HepG2 (cell line): ENCODE measurements at regions not wholly inside any gene's neighbourhood (a gene's known extent, or its start where the extent isn't known, plus 50 kb on each side); places are given as distances from the start of the nearest gene placed in this dataset.
"Not testable (repeated sequence)": the region's sequence is repeated elsewhere in the genome, so short reads cannot be mapped to it uniquely, and the experiment has no call there.

Source experiments
- ATAC-seq: fragments of 200-7000 bp; cut with Tn5 transposase; 3 replicates; pipeline ENCODE4 v1.9.1; 2020; ENCODE audit warnings: mild to moderate bottlenecking, moderate library complexity
- BruUV-seq: library from RNA; stranded (reverse); fragments of 400-500 nt; replicated peaks from 2 replicates; lab custom pipeline; 2021; lab: Mats Ljungman, UMichigan
- CTCF ChIA-PET: fragments of 300-600 bp; formaldehyde crosslinking; extraction: SDS; loops from one replicate; lab custom pipeline; 2021; ENCODE audit warnings: low total read pairs, inconsistent platforms, low intra/inter-chr PET ratio; lab: Yijun Ruan, JAX
- POLR2A ChIA-PET: fragments of 350-600 bp; sonication (Branson Sonifier 250); formaldehyde crosslinking; loops from one replicate; lab custom pipeline; 2020; ENCODE audit warnings: antibody characterized with exemption, inconsistent platforms; lab: Yijun Ruan, JAX
- DNase-seq: peaks from one replicate; pipeline ENCODE4 v3.0.0-alpha.2; 2015; ENCODE audit warnings: low spot score
- FAIRE-seq: peaks from 3 replicates; lab custom pipeline; 2011; peaks lifted over from hg19 to GRCh38; lab: Jason Lieb, UNC
- H2AFZ ChIP-seq: one replicate; pipeline ENCODE4 v1.6.1; 2011; ENCODE audit warnings: low read length, inconsistent platforms
- H3K27ac ChIP-seq: fragments of 300-600 bp; 3 replicates; pipeline ENCODE4 v1.8.0; 2011; ENCODE audit warnings: mixed run types, mild to moderate bottlenecking, mixed read lengths, low read length, inconsistent platforms; ENCODE audit not compliant: insufficient read depth; ENCODE audit errors: extremely low read length
- H3K27me3 ChIP-seq, 2 experiments: fragments of 200-600 bp in 1 of 2; 2 replicates in 1 of 2; 3 replicates in 1 of 2; pipeline versions ENCODE4 v1.6.0 to v1.8.0; 2011; ENCODE audit warnings: low read length in 2 of 2, mild to moderate bottlenecking in 2 of 2, moderate library complexity in 2 of 2, inconsistent platforms in 1 of 2; ENCODE audit not compliant: insufficient read depth in 2 of 2, control insufficient read depth in 1 of 2
- H3K36me3 ChIP-seq, 2 experiments: fragments of 200-600 bp in 1 of 2; replicated peaks in 1 of 2; 2 replicates in 1 of 2; 3 replicates in 1 of 2; pipeline versions ENCODE4 v1.5.1 to v1.8.0; 2011; ENCODE audit warnings: low read length in 2 of 2, inconsistent platforms in 1 of 2; ENCODE audit not compliant: insufficient read depth in 2 of 2, control insufficient read depth in 1 of 2
- H3K4me1 ChIP-seq: 2 replicates; pipeline ENCODE4 v1.5.1; 2012; ENCODE audit warnings: low read length, inconsistent platforms; ENCODE audit not compliant: insufficient read depth
- H3K4me2 ChIP-seq: 2 replicates; pipeline ENCODE4 v1.6.0; 2011; ENCODE audit warnings: low read depth, low read length, inconsistent platforms
- H3K4me3 ChIP-seq, 3 experiments: fragments of 200-600 bp in 1 of 3; sonication (generic), shearing (Covaris generic) in 1 of 3; replicated peaks in 1 of 3; 2 replicates each; pipeline ENCODE4 v1.5.1; 2011 to 2016; ENCODE audit warnings: low read length in 3 of 3, inconsistent platforms in 2 of 3, low read depth in 2 of 3, mild to moderate bottlenecking in 2 of 3, control low read depth in 1 of 3, mixed read lengths in 1 of 3; ENCODE audit not compliant: insufficient read depth in 1 of 3
- H3K79me2 ChIP-seq: one replicate; pipeline ENCODE4 v1.6.1; 2011; ENCODE audit warnings: low read length, inconsistent platforms; ENCODE audit not compliant: insufficient read depth
- H3K9ac ChIP-seq: 2 replicates; pipeline ENCODE4 v1.6.0; 2011; ENCODE audit warnings: mild to moderate bottlenecking, low read depth, low read length, inconsistent platforms; ENCODE audit not compliant: insufficient read depth
- H3K9me3 ChIP-seq: 2 replicates; pipeline ENCODE4 v1.5.1; 2012; ENCODE audit warnings: mild to moderate bottlenecking, low read length
- H4K20me1 ChIP-seq: 2 replicates; pipeline ENCODE4 v1.6.0; 2011; ENCODE audit warnings: inconsistent platforms, mild to moderate bottlenecking, low read length, moderate library complexity; ENCODE audit not compliant: insufficient read depth
- CEBPG ChIP-seq: IDR thresholded peaks from 2 replicates; pipeline ENCODE4 v1.6.1; 2016
- GATAD2A ChIP-seq: IDR thresholded peaks from 2 replicates; pipeline ENCODE4 v1.6.1; 2016
- ZNF687 ChIP-seq: sonication (generic); formaldehyde crosslinking; IDR thresholded peaks from 2 replicates; pipeline ENCODE4 v1.5.1; 2020; ENCODE audit warnings: mild to moderate bottlenecking, missing genetic modification reagents, moderate library complexity
- WGBS: methylation state at CpG from one replicate; pipeline ENCODE4 v1.1.6; 2017; ENCODE audit warnings: low lambda C conversion rate; 5-methylcytosine and 5-hydroxymethylcytosine counted together
- in situ Hi-C: cut with HindIII; loops from 2 replicates; pipeline ENCODE4 v1.10.0; 2017; ENCODE audit warnings: low pct_unique_long_range_greater_than_20kb; ENCODE audit not compliant: extremely low pct_ligation_motif_present
- intact Hi-C: fragments of 100-400 bp; cut with micrococcal nuclease; formaldehyde crosslinking; loops from one replicate; pipeline ENCODE4 v1.10.0; 2022; ENCODE audit not compliant: unreplicated experiment

DNA sequence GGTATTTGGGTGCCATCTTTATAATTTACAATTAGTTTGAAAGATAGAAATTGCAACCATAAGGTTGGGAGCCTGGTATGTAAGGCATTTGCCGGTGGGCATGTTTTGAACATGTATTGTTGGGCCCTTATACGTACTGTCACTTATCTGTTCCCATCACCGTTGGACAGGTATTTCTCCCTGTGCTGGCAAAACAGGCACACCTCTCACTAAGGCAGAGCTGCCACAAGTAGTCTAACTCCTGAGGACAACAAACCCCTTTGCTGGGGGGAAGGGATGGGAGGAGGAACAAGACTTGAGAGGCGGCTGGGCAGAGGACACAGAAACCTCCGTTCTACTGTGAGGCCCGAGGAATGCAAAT lies 52.0 kb upstream of the NEK3 start:
- 2% methylated on average over 6 of the region's 6 CpGs for WGBS
- Histone ChIP-seq H3K4me1 (peaks cover 44% of the 10 kb centered on the region), H3K4me3 (peak overlapping the region in 1 of 3 experiments; percentile 28; a peak in 1 of 6 replicates)
- H3K9ac ChIP-seq, BruUV-seq, H4K20me1 ChIP-seq, H3K9me3 ChIP-seq: not testable (repeated sequence)
- TF ChIP-seq GATAD2A (CRISPR knock-in tag): 0 out of 2 replicates have a peak, but pooled peaks have one; percentile 3
- TF ChIP-seq, all 625 proteins: peak for 1; not testable (repeated sequence) for 624
- H3K79me2 ChIP-seq, H3K27ac ChIP-seq, H3K27me3 ChIP-seq, DNase-seq, H3K36me3 ChIP-seq, FAIRE-seq, CTCF ChIA-PET, in situ Hi-C loops, intact Hi-C loops: not testable (repeated sequence)
- POLR2A ChIA-PET: interaction anchor here (1.0 kb wide), 1 partner anchor 10 kb away, joined by 3 read pairs; no protein-coding TSS in a partner anchor
- Histone ChIP-seq H2AFZ (peak overlapping the region; percentile 54), H3K4me2 (peak overlapping the region; percentile 78)
- peak; percentile 7; the same call in 2 of the 3 replicates for ATAC-seq

DNA sequence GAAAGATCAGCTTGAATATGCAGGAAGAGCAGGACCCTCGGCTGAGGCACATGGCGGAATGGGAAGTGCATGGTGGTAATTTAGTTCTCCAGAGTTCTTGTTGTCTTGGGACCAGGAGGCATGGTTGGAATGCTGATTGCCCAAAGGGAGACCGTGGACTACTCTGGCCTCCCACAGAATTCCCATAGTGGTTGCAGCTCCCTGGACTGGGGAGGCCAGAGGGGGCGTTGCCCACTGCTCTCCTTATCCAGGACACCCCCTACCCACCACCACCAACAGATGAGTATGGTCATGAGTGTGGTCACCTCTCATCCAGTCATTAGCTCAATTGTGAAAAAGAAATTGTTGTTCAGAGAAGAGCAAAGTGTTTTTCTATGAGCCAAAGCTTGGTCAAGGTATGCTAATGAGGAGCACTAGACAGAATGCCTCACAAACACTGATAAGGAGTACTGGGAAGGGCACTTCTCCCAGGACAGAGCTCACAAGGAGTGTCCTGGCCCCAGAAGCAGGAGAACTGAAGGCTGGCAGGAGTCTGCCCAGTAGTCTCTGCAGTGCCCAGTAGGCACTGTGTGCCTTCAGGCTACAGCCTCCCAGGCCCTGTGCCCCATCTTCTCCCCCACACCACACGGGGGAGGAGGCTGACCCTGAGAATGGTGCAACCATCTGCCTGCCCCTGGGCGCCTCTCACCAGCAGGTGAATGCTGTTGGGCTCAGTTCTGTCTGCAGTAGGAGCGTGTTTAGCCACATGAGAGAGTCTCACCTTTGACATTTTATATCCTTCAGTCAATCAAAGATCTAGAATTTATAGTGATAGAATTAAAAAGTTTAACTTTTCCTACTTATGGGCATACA lies 51.4 kb upstream of the NEK3 start:
- 0% methylated on average over 2 of the region's 7 CpGs for whole genome bisulfite sequencing
- Histone ChIP-seq H3K4me1 (peaks cover 44% of the 10 kb centered on the region), H3K4me2 (peak overlapping the region; percentile 78)
- DNase-seq, H3K79me2 ChIP-seq, BruUV-seq, FAIRE-seq, H3K4me3 ChIP-seq, H3K36me3 ChIP-seq, H3K27me3 ChIP-seq, H3K27ac ChIP-seq, H3K9ac ChIP-seq, CTCF ChIA-PET, H2AFZ ChIP-seq, H4K20me1 ChIP-seq, intact Hi-C loops, in situ Hi-C loops, H3K9me3 ChIP-seq: not testable (repeated sequence)
- POLR2A ChIA-PET: interaction anchor here (1.0 kb wide), 1 partner anchor 9 kb away, joined by 3 read pairs; no protein-coding TSS in a partner anchor
- TF ChIP-seq CEBPG (CRISPR knock-in tag) (0 out of 2 replicates have a peak, but pooled peaks have one; percentile 11), ZNF687 (CRISPR knock-in tag) (peak; percentile 15; the same call in 1 of the 2 replicates), GATAD2A (CRISPR knock-in tag) (0 out of 2 replicates have a peak, but pooled peaks have one; percentile 3)
- peak; percentile 59 for ATAC-seq
